ENCODE measurements at regions not wholly inside any gene's neighbourhood (a gene's known extent, or its start where the extent isn't known, plus 50 kb on each side); places are given as distances from the start of the nearest gene placed in this dataset.
A peak's percentile ranks its signal among the peaks of the same experiment; 100 is the strongest.
"Not testable (repeated sequence)": the region's sequence is repeated elsewhere in the genome, so short reads cannot be mapped to it uniquely, and the experiment has no call there.

- ATAC-seq, result no peak
- Mint-ChIP-seq H3K27ac (no peak overlapping the region), H3K4me1 (ENCODE audit: low read depth) (peaks cover 29% of the 10 kb centered on the region), H3K4me3 (no peak overlapping the region), H3K9me3 (peaks cover 23% of the 10 kb centered on the region), H3K36me3 (ENCODE audit: low read depth) (peaks cover 2% of the 10 kb centered on the region), H3K27me3 (no peaks in the 10 kb centered on the region)
- no peak for DNase-seq
- ChIA-PET POLR2A (interaction anchor here (0.9 kb wide), 1 partner anchor 18 kb away, joined by 3 read pairs; no protein-coding TSS in a partner anchor), CTCF (interaction anchor here (1.0 kb wide), 1 partner anchor 20 kb away, joined by 3 read pairs; no protein-coding TSS in a partner anchor)
- intact Hi-C loops (cut with micrococcal nuclease), result no loop called here
- TF ChIP-seq, protein P1, sequence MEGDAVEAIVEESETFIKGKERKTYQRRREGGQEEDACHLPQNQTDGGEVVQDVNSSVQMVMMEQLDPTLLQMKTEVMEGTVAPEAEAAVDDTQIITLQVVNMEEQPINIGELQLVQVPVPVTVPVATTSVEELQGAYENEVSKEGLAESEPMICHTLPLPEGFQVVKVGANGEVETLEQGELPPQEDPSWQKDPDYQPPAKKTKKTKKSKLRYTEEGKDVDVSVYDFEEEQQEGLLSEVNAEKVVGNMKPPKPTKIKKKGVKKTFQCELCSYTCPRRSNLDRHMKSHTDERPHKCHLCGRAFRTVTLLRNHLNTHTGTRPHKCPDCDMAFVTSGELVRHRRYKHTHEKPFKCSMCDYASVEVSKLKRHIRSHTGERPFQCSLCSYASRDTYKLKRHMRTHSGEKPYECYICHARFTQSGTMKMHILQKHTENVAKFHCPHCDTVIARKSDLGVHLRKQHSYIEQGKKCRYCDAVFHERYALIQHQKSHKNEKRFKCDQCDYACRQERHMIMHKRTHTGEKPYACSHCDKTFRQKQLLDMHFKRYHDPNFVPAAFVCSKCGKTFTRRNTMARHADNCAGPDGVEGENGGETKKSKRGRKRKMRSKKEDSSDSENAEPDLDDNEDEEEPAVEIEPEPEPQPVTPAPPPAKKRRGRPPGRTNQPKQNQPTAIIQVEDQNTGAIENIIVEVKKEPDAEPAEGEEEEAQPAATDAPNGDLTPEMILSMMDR (IDR thresholded peaks at IDR 0.05), result no peak
These were observed 125.1 kb upstream of the CARMIL1 start for GRCh38 chr6:25154034-25154596.

- intact Hi-C loops (cut with micrococcal nuclease), result no loop called here
- Mint-ChIP-seq H3K27ac (peak overlapping the region; percentile 54), H3K4me3 (no peak overlapping the region), H3K4me1 (ENCODE audit: low read depth) (peaks cover 29% of the 10 kb centered on the region), H3K9me3 (peaks cover 23% of the 10 kb centered on the region), H3K36me3 (ENCODE audit: low read depth) (peaks cover 2% of the 10 kb centered on the region), H3K27me3 (no peaks in the 10 kb centered on the region)
- CTCF ChIA-PET, result interaction anchor here (1.3 kb wide), 1 partner anchor 68 kb away, joined by 3 read pairs; no protein-coding TSS in a partner anchor
- POLR2A ChIA-PET, result no interaction called here
- TF ChIP-seq, protein P1 (IDR thresholded peaks at IDR 0.05), result no peak
- ATAC-seq, result peak; percentile 69
- peak; percentile 42 for DNase-seq
These were observed 124.0 kb upstream of the CARMIL1 start for GRCh38 chr6:25155211-25155610.

GRCh38 chr6:25156123-25156522 lies 123.1 kb upstream of the CARMIL1 start:
- POLR2A ChIA-PET, result no interaction called here
- ATAC-seq (no peak), DNase-seq (no peak)
- TF ChIP-seq, protein P1 (IDR thresholded peaks at IDR 0.05), result no peak
- Mint-ChIP-seq H3K27ac (no peak overlapping the region), H3K27me3 (no peaks in the 10 kb centered on the region), H3K36me3 (ENCODE audit: low read depth) (peaks cover 2% of the 10 kb centered on the region), H3K9me3 (peaks cover 22% of the 10 kb centered on the region), H3K4me3 (no peak overlapping the region), H3K4me1 (ENCODE audit: low read depth) (peaks cover 25% of the 10 kb centered on the region)
- intact Hi-C loops (cut with micrococcal nuclease), result no loop called here
- CTCF ChIA-PET, result interaction anchor here (1.2 to 1.4 kb wide), 3 partner anchors 10 to 85 kb away, joined by 3 to 4 read pairs (median 3); no protein-coding TSS in a partner anchor

- Mint-ChIP-seq H3K27ac (no peak overlapping the region), H3K27me3 (no peaks in the 10 kb centered on the region), H3K4me3 (no peak overlapping the region), H3K36me3 (ENCODE audit: low read depth) (peaks cover 2% of the 10 kb centered on the region), H3K4me1 (ENCODE audit: low read depth) (peaks cover 19% of the 10 kb centered on the region), H3K9me3 (peaks cover 22% of the 10 kb centered on the region)
- intact Hi-C loops (cut with micrococcal nuclease), result no loop called here
- POLR2A ChIA-PET, result interaction anchor here (0.7 to 2.3 kb wide), 3 partner anchors 10 to 18 kb away, joined by 3 to 8 read pairs (median 3); no protein-coding TSS in a partner anchor
- TF ChIP-seq, protein P1 (IDR thresholded peaks at IDR 0.05), result no peak
- CTCF ChIA-PET, result interaction anchor here (1.4 to 1.5 kb wide), 2 partner anchors 8 to 10 kb away, joined by 3 to 6 read pairs; no protein-coding TSS in a partner anchor
- DNase-seq (no peak), ATAC-seq (no peak)
These were observed 122.0 kb upstream of the CARMIL1 start for GRCh38 chr6:25157183-25157582.

DNA sequence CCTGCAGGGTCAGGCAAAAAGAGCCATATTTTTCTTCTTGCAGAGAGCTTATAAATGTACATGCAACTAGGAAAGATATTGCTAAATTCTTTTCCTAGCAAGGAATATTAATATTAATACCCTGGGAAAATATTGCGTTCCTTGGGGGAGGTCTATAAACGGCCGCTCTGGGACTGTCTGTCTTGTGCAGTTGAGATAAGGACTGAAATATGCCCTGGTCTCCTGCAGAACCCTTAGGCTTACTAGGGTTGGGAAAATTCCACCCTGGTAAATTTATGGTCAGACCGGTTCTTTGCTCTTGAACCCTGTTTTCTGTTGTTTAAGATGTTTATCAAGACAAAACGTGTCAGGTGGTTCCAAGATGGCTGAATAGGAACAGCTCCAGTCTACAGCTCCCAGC lies 121.3 kb upstream of the CARMIL1 start:
- H3K27ac Mint-ChIP-seq, result no peak overlapping the region
- ATAC-seq, result no peak
- H3K4me3 Mint-ChIP-seq, result no peak overlapping the region
- DNase-seq, result no peak
- intact Hi-C loops (cut with micrococcal nuclease), result no loop called here
- POLR2A ChIA-PET, result interaction anchor here (1.0 to 2.3 kb wide), 2 partner anchors 11 to 19 kb away, joined by 3 to 8 read pairs; no protein-coding TSS in a partner anchor
- TF ChIP-seq, protein P1 (IDR thresholded peaks at IDR 0.05), result no peak
- H3K36me3 Mint-ChIP-seq (ENCODE audit: low read depth), result peaks cover 2% of the 10 kb centered on the region
- CTCF ChIA-PET, result interaction anchor here (1.5 kb wide), 1 partner anchor 11 kb away, joined by 6 read pairs; no protein-coding TSS in a partner anchor
- peaks cover 19% of the 10 kb centered on the region for H3K4me1 Mint-ChIP-seq (ENCODE audit: low read depth)
- H3K9me3 Mint-ChIP-seq, result peaks cover 22% of the 10 kb centered on the region
- no peaks in the 10 kb centered on the region for H3K27me3 Mint-ChIP-seq

DNA sequence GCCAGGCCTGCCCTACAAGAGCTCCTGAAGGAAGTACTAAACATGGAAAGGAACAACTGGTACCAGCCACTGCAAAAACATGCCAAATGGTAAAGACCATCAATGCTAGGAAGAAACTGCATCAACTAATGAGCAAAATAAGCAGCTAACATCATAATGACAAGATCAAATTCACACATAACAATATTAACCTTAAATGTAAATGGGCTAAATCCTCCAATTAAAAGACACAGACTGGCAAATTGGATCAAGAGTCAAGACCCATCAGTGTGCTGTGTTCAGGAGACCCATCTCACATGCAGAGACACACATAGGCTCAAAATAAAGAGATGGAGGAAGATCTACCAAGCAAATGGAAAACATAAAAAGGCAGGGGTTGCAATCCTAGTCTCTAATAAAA lies 119.0 kb upstream of the CARMIL1 start:
- Mint-ChIP-seq H3K9me3 (peaks cover 25% of the 10 kb centered on the region), H3K36me3 (ENCODE audit: low read depth) (peaks cover 10% of the 10 kb centered on the region), H3K4me1 (ENCODE audit: low read depth) (peaks cover 18% of the 10 kb centered on the region)
- DNase-seq; H3K27ac Mint-ChIP-seq; ATAC-seq; POLR2A ChIA-PET; intact Hi-C loops (cut with micrococcal nuclease); H3K27me3 Mint-ChIP-seq; H3K4me3 Mint-ChIP-seq; CTCF ChIA-PET: not testable (repeated sequence)

Measured in activated CD8-positive, alpha-beta T cell treated with anti-CD3 and anti-CD28 coated beads for 36 hours (primary cell).